ENCODE measurements at regions not wholly inside any gene's neighbourhood (a gene's known extent, or its start where the extent isn't known, plus 50 kb on each side); places are given as distances from the start of the nearest gene placed in this dataset.

DNA sequence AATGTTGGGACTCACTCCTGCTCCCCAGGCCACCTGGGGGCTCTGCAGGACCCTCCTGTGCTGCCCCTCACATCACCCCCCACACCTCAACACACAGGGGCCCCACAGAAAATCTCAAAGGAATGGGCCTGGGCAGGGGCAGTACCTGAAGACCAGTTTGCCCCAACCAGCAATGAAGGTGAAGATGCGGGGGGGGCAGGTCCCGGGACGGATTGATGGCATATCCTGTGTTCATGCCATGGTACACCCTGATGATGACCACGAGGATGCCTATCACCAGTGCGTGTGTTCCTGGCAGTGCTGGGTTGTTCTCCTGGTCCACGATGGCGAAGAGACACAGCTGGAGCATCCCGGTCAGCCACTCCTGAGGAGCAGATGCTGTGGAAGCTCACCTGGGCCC, 663.0 kb downstream of the FOXD4L5 start:
- peak in 1 of 2 experiments; percentile 8 for DNase-seq

All from activated T-cell treated with anti-CD3 and anti-CD28 coated beads, Interleukin-2, amount 50 U/mL, for 48 hours (primary cell).